ENCODE measurements at regions not wholly inside any gene's neighbourhood (a gene's known extent, or its start where the extent isn't known, plus 50 kb on each side); places are given as distances from the start of the nearest gene placed in this dataset.
A peak's percentile ranks its signal among the peaks of the same experiment; 100 is the strongest.

DNA sequence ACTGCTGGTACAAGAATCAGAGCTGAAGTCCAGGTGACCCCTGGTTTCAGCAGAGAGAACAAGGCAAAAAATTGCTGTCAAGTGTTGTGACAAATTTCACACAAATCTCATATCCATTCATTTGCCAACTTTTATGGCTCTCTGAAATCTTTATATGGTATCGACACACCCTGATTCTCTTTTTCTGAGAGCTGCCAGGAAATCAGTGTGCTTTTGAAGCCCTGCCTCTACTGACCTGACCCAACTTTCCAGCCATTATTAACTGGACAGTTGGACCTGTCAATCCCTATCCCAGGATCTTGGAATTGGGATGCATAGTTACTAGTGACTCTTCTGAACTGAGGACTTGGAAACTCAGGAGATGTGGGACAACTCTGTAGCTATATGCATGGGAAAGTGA is 288.2 kb upstream of the GADL1 start:
- DNase-seq (no peak), ATAC-seq (ENCODE audit: low FRiP score in 2 of 2) (no peak)
- Histone ChIP-seq H3K4me1 (no peaks in the 10 kb centered on the region), H3K27ac (no peak overlapping the region), H3K9me3 (no peaks in the 10 kb centered on the region), H3K4me3 (no peak overlapping the region), H3K36me3 (no peaks in the 10 kb centered on the region), H3K27me3 (no peaks in the 10 kb centered on the region)
- TF ChIP-seq POLR2AphosphoS5 (IDR thresholded peaks at IDR 0.05) = no peak
- no peak for TF ChIP-seq POLR2A (IDR thresholded peaks at IDR 0.05)
- no peak for TF ChIP-seq EP300 (IDR thresholded peaks at IDR 0.05)
- TF ChIP-seq, protein P1, sequence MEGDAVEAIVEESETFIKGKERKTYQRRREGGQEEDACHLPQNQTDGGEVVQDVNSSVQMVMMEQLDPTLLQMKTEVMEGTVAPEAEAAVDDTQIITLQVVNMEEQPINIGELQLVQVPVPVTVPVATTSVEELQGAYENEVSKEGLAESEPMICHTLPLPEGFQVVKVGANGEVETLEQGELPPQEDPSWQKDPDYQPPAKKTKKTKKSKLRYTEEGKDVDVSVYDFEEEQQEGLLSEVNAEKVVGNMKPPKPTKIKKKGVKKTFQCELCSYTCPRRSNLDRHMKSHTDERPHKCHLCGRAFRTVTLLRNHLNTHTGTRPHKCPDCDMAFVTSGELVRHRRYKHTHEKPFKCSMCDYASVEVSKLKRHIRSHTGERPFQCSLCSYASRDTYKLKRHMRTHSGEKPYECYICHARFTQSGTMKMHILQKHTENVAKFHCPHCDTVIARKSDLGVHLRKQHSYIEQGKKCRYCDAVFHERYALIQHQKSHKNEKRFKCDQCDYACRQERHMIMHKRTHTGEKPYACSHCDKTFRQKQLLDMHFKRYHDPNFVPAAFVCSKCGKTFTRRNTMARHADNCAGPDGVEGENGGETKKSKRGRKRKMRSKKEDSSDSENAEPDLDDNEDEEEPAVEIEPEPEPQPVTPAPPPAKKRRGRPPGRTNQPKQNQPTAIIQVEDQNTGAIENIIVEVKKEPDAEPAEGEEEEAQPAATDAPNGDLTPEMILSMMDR (IDR thresholded peaks at IDR 0.05) = no peak
- WGBS, 2 donors = 83 to 86% methylated on average over 1 of the region's 1 CpG

DNA sequence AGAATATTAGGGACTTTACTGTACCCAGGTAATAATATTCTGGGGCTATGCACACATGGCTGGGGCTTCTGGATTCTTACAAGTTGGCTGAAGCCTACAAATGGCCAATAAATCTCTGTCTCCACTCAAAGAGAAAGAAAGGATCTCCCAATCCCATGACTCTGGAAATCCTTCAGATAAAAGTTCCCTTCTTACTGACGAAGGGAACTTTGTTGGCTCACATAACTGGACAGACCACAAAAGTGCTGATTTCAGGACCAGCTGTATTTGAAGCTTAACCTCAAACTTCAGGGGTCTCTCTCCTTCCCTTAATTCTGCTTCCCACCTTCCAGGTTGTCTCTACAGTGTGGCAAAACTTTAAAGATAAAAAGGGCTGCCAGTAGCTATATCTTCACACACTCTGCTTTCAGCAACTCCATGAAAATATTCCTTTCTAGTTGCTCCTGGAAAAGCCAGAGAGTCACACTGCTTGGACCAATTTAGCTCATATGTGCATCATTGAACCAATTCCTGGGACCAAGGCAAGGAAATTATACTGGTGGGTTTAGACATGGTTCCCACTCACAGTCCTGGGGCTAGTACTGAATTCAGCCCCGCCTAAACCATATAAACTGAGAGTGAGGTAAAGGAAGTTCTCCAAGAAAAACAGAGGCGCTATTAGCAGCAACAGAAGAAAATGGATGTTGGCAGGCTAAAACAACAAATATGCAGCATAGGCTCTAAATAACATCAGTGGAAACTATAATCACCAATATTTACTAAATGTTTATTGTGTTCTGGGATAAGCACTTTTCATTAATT is 290.0 kb upstream of the GADL1 start:
- Histone ChIP-seq H3K27me3 (no peaks in the 10 kb centered on the region), H3K36me3 (no peaks in the 10 kb centered on the region), H3K4me1 (no peaks in the 10 kb centered on the region), H3K27ac (no peak overlapping the region), H3K9me3 (no peaks in the 10 kb centered on the region), H3K4me3 (no peak overlapping the region)
- WGBS, 2 donors = 72 to 84% methylated on average over 3 of the region's 3 CpGs
- TF ChIP-seq EP300 (IDR thresholded peaks at IDR 0.05) = no peak
- TF ChIP-seq, protein P1 (IDR thresholded peaks at IDR 0.05) = no peak
- TF ChIP-seq POLR2AphosphoS5 (IDR thresholded peaks at IDR 0.05) = no peak
- no peak for TF ChIP-seq POLR2A (IDR thresholded peaks at IDR 0.05)
- DNase-seq = no peak
- peak in 1 of 2 donors; percentile 41 for ATAC-seq (ENCODE audit: low FRiP score in 2 of 2)

- H3K4me3 ChIP-seq = no peak overlapping the region
- TF ChIP-seq POLR2A (IDR thresholded peaks at IDR 0.05) = no peak
- TF ChIP-seq, protein P1 (IDR thresholded peaks at IDR 0.05) = no peak
- TF ChIP-seq POLR2AphosphoS5 (IDR thresholded peaks at IDR 0.05) = no peak
- no peak for TF ChIP-seq EP300 (IDR thresholded peaks at IDR 0.05)
- ATAC-seq (ENCODE audit: low FRiP score in 2 of 2) (peak in 1 of 2 donors; percentile 62), DNase-seq (no peak)
- no peak overlapping the region for H3K27ac ChIP-seq
- no peaks in the 10 kb centered on the region for H3K9me3 ChIP-seq
- WGBS, 2 donors = 76 to 88% methylated on average over 2 of the region's 2 CpGs
- H3K27me3 ChIP-seq = no peaks in the 10 kb centered on the region
- H3K4me1 ChIP-seq = no peaks in the 10 kb centered on the region
- H3K36me3 ChIP-seq = no peaks in the 10 kb centered on the region
Measured at GRCh38 chr3:31185062-31185357, 290.5 kb upstream of the GADL1 start.

DNA sequence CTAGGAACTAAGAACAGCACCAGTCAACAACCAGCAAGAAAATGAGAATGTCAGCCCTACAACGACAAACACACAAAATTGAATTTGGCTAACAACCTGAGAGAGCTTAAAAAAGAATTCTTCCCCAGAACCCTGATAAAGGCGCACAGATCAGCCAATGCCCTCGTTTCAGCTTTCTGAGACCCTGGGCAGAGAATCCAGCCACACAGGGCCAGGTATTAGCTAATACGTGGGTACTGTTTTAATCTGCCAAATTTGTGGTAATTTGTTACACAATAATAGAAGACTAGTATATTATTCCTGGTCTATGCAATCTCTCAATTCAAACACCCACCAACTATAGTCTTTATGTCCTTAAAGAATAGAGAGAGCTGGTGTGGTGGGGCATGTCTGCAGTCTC is 291.6 kb upstream of the GADL1 start:
- TF ChIP-seq POLR2AphosphoS5 (IDR thresholded peaks at IDR 0.05) (no peak), EP300 (IDR thresholded peaks at IDR 0.05) (no peak), POLR2A (IDR thresholded peaks at IDR 0.05) (no peak)
- TF ChIP-seq, protein P1 (IDR thresholded peaks at IDR 0.05) = no peak
- ATAC-seq (ENCODE audit: low FRiP score in 2 of 2) (no peak), DNase-seq (no peak)
- Histone ChIP-seq H3K4me1 (no peaks in the 10 kb centered on the region), H3K36me3 (no peaks in the 10 kb centered on the region), H3K4me3 (no peak overlapping the region), H3K9me3 (no peaks in the 10 kb centered on the region), H3K27me3 (no peaks in the 10 kb centered on the region), H3K27ac (no peak overlapping the region)
- 86 to 90% methylated on average over 4 of the region's 4 CpGs for WGBS, 2 donors

DNA sequence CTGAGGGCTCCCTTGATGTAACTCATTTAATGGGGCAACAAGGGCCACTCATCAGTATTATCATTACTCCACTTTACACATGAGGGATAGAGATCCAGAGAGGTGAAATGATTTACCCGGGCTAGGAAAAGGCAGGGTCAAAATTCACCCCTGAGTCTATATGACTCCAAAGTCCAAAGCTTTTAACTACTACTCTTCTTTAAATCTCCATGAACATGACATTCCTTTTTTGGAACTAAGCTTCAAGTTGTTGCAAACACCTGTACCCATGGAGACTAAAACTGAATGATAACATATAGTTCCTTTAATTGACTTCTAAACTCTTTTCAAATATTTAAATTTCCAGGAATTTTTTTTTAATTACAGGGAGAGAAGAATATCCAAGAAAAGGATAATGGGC is 292.9 kb upstream of the GADL1 start:
- no peaks in the 10 kb centered on the region for H3K9me3 ChIP-seq
- H3K4me3 ChIP-seq = no peak overlapping the region
- ATAC-seq (ENCODE audit: low FRiP score in 2 of 2) (no peak), DNase-seq (no peak)
- no peak overlapping the region for H3K27ac ChIP-seq
- 80 to 88% methylated on average over 1 of the region's 1 CpG for WGBS, 2 donors
- no peaks in the 10 kb centered on the region for H3K27me3 ChIP-seq
- H3K4me1 ChIP-seq = no peaks in the 10 kb centered on the region
- H3K36me3 ChIP-seq = no peaks in the 10 kb centered on the region
- TF ChIP-seq EP300 (IDR thresholded peaks at IDR 0.05) (no peak), POLR2A (IDR thresholded peaks at IDR 0.05) (no peak), POLR2AphosphoS5 (IDR thresholded peaks at IDR 0.05) (no peak)
- TF ChIP-seq, protein P1 (IDR thresholded peaks at IDR 0.05) = no peak
